ENCODE measurements at regions not wholly inside any gene's neighbourhood (a gene's known extent, or its start where the extent isn't known, plus 50 kb on each side); places are given as distances from the start of the nearest gene placed in this dataset.

- TF ChIP-seq CUX1 (CRISPR knock-in tag; IDR thresholded peaks at IDR 0.05) (0 out of 2 replicates have a peak, but pooled peaks have one; percentile 8), RFX1 (IDR thresholded peaks at IDR 0.05) (no peak), ILF3 (IDR thresholded peaks at IDR 0.05; ENCODE audit: borderline replicate concordance) (no peak), CREM (IDR thresholded peaks at IDR 0.05; ENCODE audit: low read depth) (0 out of 2 replicates have a peak, but pooled peaks have one; percentile 9), ADNP (tag; IDR thresholded peaks at IDR 0.05) (no peak), PKNOX1 (IDR thresholded peaks at IDR 0.05) (peak; percentile 46; the same call in 1 of the 2 replicates), MAFG (tag; conservative IDR thresholded peaks at IDR 0.05) (no peak), SOX6 (IDR thresholded peaks at IDR 0.05) (no peak), KAT2B (IDR thresholded peaks at IDR 0.05; ENCODE audit: low read depth, low read length) (no peak), NR2F6 (CRISPR knock-in tag; IDR thresholded peaks at IDR 0.05) (no peak), DNMT1 (IDR thresholded peaks at IDR 0.05) (no peak), ARID2 (IDR thresholded peaks at IDR 0.05) (no peak), CHCHD3 (CRISPR knock-in tag; IDR thresholded peaks at IDR 0.05) (no peak), HMGXB4 (CRISPR knock-in tag; IDR thresholded peaks at IDR 0.05) (no peak), KLF6 (CRISPR knock-in tag; IDR thresholded peaks at IDR 0.05; ENCODE audit: borderline replicate concordance) (peak; percentile 44; the same call in 1 of the 2 replicates)
- TF ChIP-seq, protein P1, sequence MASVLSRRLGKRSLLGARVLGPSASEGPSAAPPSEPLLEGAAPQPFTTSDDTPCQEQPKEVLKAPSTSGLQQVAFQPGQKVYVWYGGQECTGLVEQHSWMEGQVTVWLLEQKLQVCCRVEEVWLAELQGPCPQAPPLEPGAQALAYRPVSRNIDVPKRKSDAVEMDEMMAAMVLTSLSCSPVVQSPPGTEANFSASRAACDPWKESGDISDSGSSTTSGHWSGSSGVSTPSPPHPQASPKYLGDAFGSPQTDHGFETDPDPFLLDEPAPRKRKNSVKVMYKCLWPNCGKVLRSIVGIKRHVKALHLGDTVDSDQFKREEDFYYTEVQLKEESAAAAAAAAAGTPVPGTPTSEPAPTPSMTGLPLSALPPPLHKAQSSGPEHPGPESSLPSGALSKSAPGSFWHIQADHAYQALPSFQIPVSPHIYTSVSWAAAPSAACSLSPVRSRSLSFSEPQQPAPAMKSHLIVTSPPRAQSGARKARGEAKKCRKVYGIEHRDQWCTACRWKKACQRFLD (CRISPR knock-in tag; IDR thresholded peaks at IDR 0.05): no peak; the same call in 1 of the 2 replicates
- TF ChIP-seq, protein P2, sequence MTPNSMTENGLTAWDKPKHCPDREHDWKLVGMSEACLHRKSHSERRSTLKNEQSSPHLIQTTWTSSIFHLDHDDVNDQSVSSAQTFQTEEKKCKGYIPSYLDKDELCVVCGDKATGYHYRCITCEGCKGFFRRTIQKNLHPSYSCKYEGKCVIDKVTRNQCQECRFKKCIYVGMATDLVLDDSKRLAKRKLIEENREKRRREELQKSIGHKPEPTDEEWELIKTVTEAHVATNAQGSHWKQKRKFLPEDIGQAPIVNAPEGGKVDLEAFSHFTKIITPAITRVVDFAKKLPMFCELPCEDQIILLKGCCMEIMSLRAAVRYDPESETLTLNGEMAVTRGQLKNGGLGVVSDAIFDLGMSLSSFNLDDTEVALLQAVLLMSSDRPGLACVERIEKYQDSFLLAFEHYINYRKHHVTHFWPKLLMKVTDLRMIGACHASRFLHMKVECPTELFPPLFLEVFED (CRISPR knock-in tag; conservative IDR thresholded peaks at IDR 0.05): 0 out of 2 replicates have a peak, but pooled peaks have one; percentile 22
Observed at GRCh38 chr17:34413443-34414119, 50.5 kb upstream of the CCL1 start (continued).
